ENCODE measurements at regions not wholly inside any gene's neighbourhood (a gene's known extent, or its start where the extent isn't known, plus 50 kb on each side); places are given as distances from the start of the nearest gene placed in this dataset.

- POLR2A ChIA-PET (ENCODE audit: low non-redundant PET), result no interaction called here
Measured at GRCh38 chr9:93379051-93379450, 72.4 kb upstream of the FAM120A start.

GRCh38 chr9:93380410-93381060 is 71.0 kb upstream of the FAM120A start:
- H3K36me3 ChIP-seq (ENCODE audit: insufficient read depth, low read length, poor library complexity, severe bottlenecking), result no peaks in the 10 kb centered on the region
- H3K27me3 ChIP-seq (replicated peaks; ENCODE audit: insufficient read depth, low read depth, low read length, poor library complexity), result peaks cover 26% of the 10 kb centered on the region
- ChIA-PET CTCF (no interaction called here), POLR2A (ENCODE audit: low non-redundant PET) (no interaction called here)
- no peak overlapping the region for H3K27ac ChIP-seq (ENCODE audit: low read depth, low read length, poor library complexity, severe bottlenecking)
- H3K9me3 ChIP-seq (ENCODE audit: low read depth, low read length, poor library complexity, severe bottlenecking), result no peaks in the 10 kb centered on the region
- BruUV-seq (replicated peaks), result no TSS peak
- intact Hi-C loops (cut with micrococcal nuclease; ENCODE audit: unreplicated experiment), result no loop called here
- DNase-seq (ENCODE audit: low spot score), result no peak
- H3K4me3 ChIP-seq (ENCODE audit: low read depth, low read length, poor library complexity, severe bottlenecking), result no peak overlapping the region
- TF ChIP-seq, protein P1, sequence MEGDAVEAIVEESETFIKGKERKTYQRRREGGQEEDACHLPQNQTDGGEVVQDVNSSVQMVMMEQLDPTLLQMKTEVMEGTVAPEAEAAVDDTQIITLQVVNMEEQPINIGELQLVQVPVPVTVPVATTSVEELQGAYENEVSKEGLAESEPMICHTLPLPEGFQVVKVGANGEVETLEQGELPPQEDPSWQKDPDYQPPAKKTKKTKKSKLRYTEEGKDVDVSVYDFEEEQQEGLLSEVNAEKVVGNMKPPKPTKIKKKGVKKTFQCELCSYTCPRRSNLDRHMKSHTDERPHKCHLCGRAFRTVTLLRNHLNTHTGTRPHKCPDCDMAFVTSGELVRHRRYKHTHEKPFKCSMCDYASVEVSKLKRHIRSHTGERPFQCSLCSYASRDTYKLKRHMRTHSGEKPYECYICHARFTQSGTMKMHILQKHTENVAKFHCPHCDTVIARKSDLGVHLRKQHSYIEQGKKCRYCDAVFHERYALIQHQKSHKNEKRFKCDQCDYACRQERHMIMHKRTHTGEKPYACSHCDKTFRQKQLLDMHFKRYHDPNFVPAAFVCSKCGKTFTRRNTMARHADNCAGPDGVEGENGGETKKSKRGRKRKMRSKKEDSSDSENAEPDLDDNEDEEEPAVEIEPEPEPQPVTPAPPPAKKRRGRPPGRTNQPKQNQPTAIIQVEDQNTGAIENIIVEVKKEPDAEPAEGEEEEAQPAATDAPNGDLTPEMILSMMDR (conservative IDR thresholded peaks at IDR 0.05; ENCODE audit: low read depth, low read length), result 0 out of 2 replicates have a peak, but pooled peaks have one; percentile 16
- TF ChIP-seq EZH2 (IDR thresholded peaks at IDR 0.05; ENCODE audit: borderline replicate concordance, low read depth, low read length, poor library complexity, severe bottlenecking), result no peak
- H3K4me1 ChIP-seq (ENCODE audit: insufficient read depth, low read length, poor library complexity, severe bottlenecking), result no peaks in the 10 kb centered on the region

More at GRCh38 chr9:93379051-93379450, 72.4 kb upstream of the FAM120A start:
- Histone ChIP-seq H3K4me1 (ENCODE audit: insufficient read depth, low read length, poor library complexity, severe bottlenecking) (no peaks in the 10 kb centered on the region), H3K27me3 (replicated peaks; ENCODE audit: insufficient read depth, low read depth, low read length, poor library complexity) (peaks cover 19% of the 10 kb centered on the region), H3K4me3 (ENCODE audit: low read depth, low read length, poor library complexity, severe bottlenecking) (no peak overlapping the region), H3K27ac (ENCODE audit: low read depth, low read length, poor library complexity, severe bottlenecking) (no peak overlapping the region), H3K36me3 (ENCODE audit: insufficient read depth, low read length, poor library complexity, severe bottlenecking) (no peaks in the 10 kb centered on the region), H3K9me3 (ENCODE audit: low read depth, low read length, poor library complexity, severe bottlenecking) (no peaks in the 10 kb centered on the region)
- intact Hi-C loops (cut with micrococcal nuclease; ENCODE audit: unreplicated experiment), result no loop called here
- TF ChIP-seq, protein P1 (conservative IDR thresholded peaks at IDR 0.05; ENCODE audit: low read depth, low read length), result peak; percentile 35; the same call in 1 of the 2 replicates
- TF ChIP-seq EZH2 (IDR thresholded peaks at IDR 0.05; ENCODE audit: borderline replicate concordance, low read depth, low read length, poor library complexity, severe bottlenecking), result no peak
- DNase-seq (ENCODE audit: low spot score), result no peak
- CTCF ChIA-PET, result no interaction called here
- no TSS peak for BruUV-seq (replicated peaks)

- Histone ChIP-seq H3K27me3 (replicated peaks; ENCODE audit: insufficient read depth, low read depth, low read length, poor library complexity) (peaks cover 7% of the 10 kb centered on the region), H3K4me1 (ENCODE audit: insufficient read depth, low read length, poor library complexity, severe bottlenecking) (no peaks in the 10 kb centered on the region), H3K27ac (ENCODE audit: low read depth, low read length, poor library complexity, severe bottlenecking) (no peak overlapping the region), H3K36me3 (ENCODE audit: insufficient read depth, low read length, poor library complexity, severe bottlenecking) (no peaks in the 10 kb centered on the region), H3K9me3 (ENCODE audit: low read depth, low read length, poor library complexity, severe bottlenecking) (no peaks in the 10 kb centered on the region), H3K4me3 (ENCODE audit: low read depth, low read length, poor library complexity, severe bottlenecking) (no peak overlapping the region)
- POLR2A ChIA-PET (ENCODE audit: low non-redundant PET), result no interaction called here
- intact Hi-C loops (cut with micrococcal nuclease; ENCODE audit: unreplicated experiment), result no loop called here
- DNase-seq (ENCODE audit: low spot score), result no peak
- CTCF ChIA-PET, result no interaction called here
- TF ChIP-seq, protein P1 (conservative IDR thresholded peaks at IDR 0.05; ENCODE audit: low read depth, low read length), result no peak
- TF ChIP-seq EZH2 (IDR thresholded peaks at IDR 0.05; ENCODE audit: borderline replicate concordance, low read depth, low read length, poor library complexity, severe bottlenecking), result no peak
- BruUV-seq (replicated peaks), result no TSS peak
Measured at GRCh38 chr9:93387791-93388190, 63.7 kb upstream of the FAM120A start.
